HCT116 (cell line): ENCODE measurements at regions not wholly inside any gene's neighbourhood (a gene's known extent, or its start where the extent isn't known, plus 50 kb on each side); places are given as distances from the start of the nearest gene placed in this dataset.

Source experiments
- ATAC-seq: fragments of 200-7000 bp; cut with Tn5 transposase; 2 replicates; pipeline ENCODE4 v1.9.1; 2020; ENCODE audit warnings: mild to moderate bottlenecking, moderate library complexity
- BruUV-seq: library from RNA; stranded (reverse); fragments of 400-500 nt; replicated peaks from 2 replicates; lab custom pipeline; 2021; lab: Mats Ljungman, UMichigan
- CTCF ChIA-PET: fragments of 300-600 bp; sonication (Branson Sonifier 250); formaldehyde crosslinking; loops from one replicate; lab custom pipeline; 2021; ENCODE audit warnings: antibody characterized with exemption; lab: Charles Lee
- POLR2A ChIA-PET: fragments of 300-600, 350-600 bp; sonication (Branson Sonifier 250); formaldehyde crosslinking; loops from one replicate; lab custom pipeline; 2021; ENCODE audit warnings: antibody characterized with exemption; lab: Charles Lee
- RAD21 ChIA-PET, 2 experiments: fragments of 300-600 bp; sonication (Branson Sonifier 250); formaldehyde crosslinking; loops; one replicate each; lab custom pipeline; 2023; ENCODE audit warnings: low total read pairs in 2 of 2; ENCODE audit not compliant: uncharacterized antibody in 2 of 2, unreplicated experiment in 2 of 2, low non-redundant PET in 1 of 2; lab: Charles Lee
- DNase-seq: peaks from one replicate; pipeline ENCODE4 v3.0.0-alpha.2; 2010; ENCODE audit warnings: low read depth, low spot score
- H2AFZ ChIP-seq: fragments of 200-600 bp; shearing (Covaris generic), sonication (generic); 2 replicates; pipeline ENCODE4 v1.6.1; 2017; ENCODE audit warnings: low read depth, mixed run types, mixed read lengths, antibody characterized with exemption, low read length; ENCODE audit not compliant: poor library complexity, severe bottlenecking
- H3K27ac ChIP-seq: 2 replicates; pipeline ENCODE4 v1.5.1; 2012; ENCODE audit warnings: low read depth, low read length
- H3K27me3 ChIP-seq: fragments of 200-600 bp; sonication (generic); 2 replicates; pipeline ENCODE4 v1.6.1; 2016; ENCODE audit warnings: mixed run types, low read length, mixed read lengths; ENCODE audit not compliant: insufficient read depth
- H3K36me3 ChIP-seq, 2 experiments: fragments of 200-500 bp in 1 of 2; fragments of 200-600 bp in 1 of 2; sonication (Bioruptor generic) in 1 of 2; sonication (generic) in 1 of 2; 2 replicates each; pipeline versions ENCODE4 v1.5.1 to v1.6.1; 2014 to 2016; ENCODE audit warnings: low read length in 2 of 2, inconsistent platforms in 1 of 2, mixed read lengths in 1 of 2, mixed run types in 1 of 2; ENCODE audit not compliant: insufficient read depth in 2 of 2, control insufficient read depth in 1 of 2
- H3K4me1 ChIP-seq, 2 experiments: fragments of 200-600 bp in 1 of 2; sonication (generic) in 1 of 2; 2 replicates each; pipeline versions ENCODE4 v1.5.1 to v1.6.1; 2012 to 2017; ENCODE audit warnings: low read length in 2 of 2, inconsistent platforms in 1 of 2, mild to moderate bottlenecking in 1 of 2, mixed read lengths in 1 of 2, mixed run types in 1 of 2, moderate library complexity in 1 of 2; ENCODE audit not compliant: insufficient read depth in 2 of 2, control insufficient read depth in 1 of 2
- H3K4me2 ChIP-seq: fragments of 200-600 bp; sonication (generic); 2 replicates; pipeline ENCODE4 v1.6.1; 2017; ENCODE audit warnings: mixed run types, low read length, mixed read lengths
- H3K4me3 ChIP-seq, 2 experiments: fragments of 200-600 bp in 1 of 2; sonication (generic) in 1 of 2; replicated peaks in 1 of 2; 2 replicates each; pipeline ENCODE4 v1.5.1; 2011 to 2016; ENCODE audit warnings: low read length in 2 of 2, control low read depth in 1 of 2, low read depth in 1 of 2, mild to moderate bottlenecking in 1 of 2, mixed read lengths in 1 of 2, mixed run types in 1 of 2
- H3K79me2 ChIP-seq: fragments of 200-600 bp; sonication (generic); 2 replicates; pipeline ENCODE4 v1.6.1; 2017; ENCODE audit warnings: mild to moderate bottlenecking, mixed run types, low read length, moderate library complexity, mixed read lengths; ENCODE audit not compliant: insufficient read depth
- H3K9ac ChIP-seq: fragments of 200-600 bp; sonication (generic); 2 replicates; pipeline ENCODE4 v1.6.1; 2016; ENCODE audit warnings: low read length, mixed read lengths
- H3K9me2 ChIP-seq: fragments of 200-600 bp; sonication (generic), shearing (Covaris generic); 2 replicates; pipeline ENCODE4 v1.6.1; 2017; ENCODE audit warnings: mixed run types, mild to moderate bottlenecking, moderate library complexity; ENCODE audit not compliant: insufficient read depth
- H3K9me3 ChIP-seq, 2 experiments: fragments of 200-500 bp in 1 of 2; fragments of 200-600 bp in 1 of 2; sonication (Bioruptor generic) in 1 of 2; sonication (generic) in 1 of 2; 2 replicates each; pipeline ENCODE4 v1.6.1; 2014 to 2017; ENCODE audit warnings: low read length in 2 of 2, mixed read lengths in 2 of 2, inconsistent platforms in 1 of 2, low read depth in 1 of 2, mild to moderate bottlenecking in 1 of 2, mixed run types in 1 of 2, moderate library complexity in 1 of 2; ENCODE audit not compliant: control insufficient read depth in 1 of 2, insufficient read depth in 1 of 2
- H4K20me1 ChIP-seq: fragments of 200-600 bp; sonication (generic), shearing (Covaris generic); 2 replicates; pipeline ENCODE4 v1.6.1; 2017; ENCODE audit warnings: mixed run types, mild to moderate bottlenecking, moderate library complexity; ENCODE audit not compliant: insufficient read depth
- CBX3 ChIP-seq: IDR thresholded peaks from 2 replicates; pipeline ENCODE4 v1.6.1; 2012; ENCODE audit warnings: low read depth
- CEBPB ChIP-seq: IDR thresholded peaks from 2 replicates; pipeline ENCODE4 v1.6.1; 2012; ENCODE audit warnings: low read depth
- CTCF ChIP-seq, 3 experiments: fragments of 200-600 bp in 1 of 3; sonication (generic) in 1 of 3; IDR thresholded peaks in 2 of 3; conservative IDR thresholded peaks in 1 of 3; 2 replicates each; pipeline ENCODE4 v1.5.1; 2012 to 2017; ENCODE audit warnings: low read depth in 2 of 3, low read length in 2 of 3, antibody characterized with exemption in 1 of 3, borderline replicate concordance in 1 of 3, control low read depth in 1 of 3, mild to moderate bottlenecking in 1 of 3, mixed read lengths in 1 of 3, mixed run types in 1 of 3, moderate library complexity in 1 of 3; ENCODE audit not compliant: insufficient read depth in 1 of 3
- EGR1 ChIP-seq: IDR thresholded peaks from 2 replicates; pipeline ENCODE4 v1.6.1; 2012; ENCODE audit warnings: low read depth
- EZH2 ChIP-seq: fragments of 200-600 bp; sonication (generic); IDR thresholded peaks from 2 replicates; pipeline ENCODE4 v1.6.1; 2017; ENCODE audit warnings: antibody characterized with exemption, mixed run types
- FOSL1 ChIP-seq: IDR thresholded peaks from 2 replicates; pipeline ENCODE4 v1.6.1; 2012; ENCODE audit warnings: low read depth
- JUND ChIP-seq: IDR thresholded peaks from 2 replicates; pipeline ENCODE4 v1.6.1; 2012
- MAX ChIP-seq: IDR thresholded peaks from 2 replicates; pipeline ENCODE4 v1.6.1; 2012
- RAD21 ChIP-seq: IDR thresholded peaks from 2 replicates; pipeline ENCODE4 v1.6.1; 2012; ENCODE audit warnings: low read depth, mild to moderate bottlenecking
- REST ChIP-seq: IDR thresholded peaks from 2 replicates; pipeline ENCODE4 v1.6.1; 2012; ENCODE audit warnings: low read depth
- SP1 ChIP-seq: IDR thresholded peaks from 2 replicates; pipeline ENCODE4 v1.6.1; 2012; ENCODE audit warnings: low read depth
- TCF7L2 ChIP-seq: IDR thresholded peaks from 2 replicates; pipeline ENCODE4 v1.7.0; 2011; ENCODE audit warnings: borderline replicate concordance, inconsistent platforms; ENCODE audit not compliant: insufficient read depth, insufficient read length; ENCODE audit errors: extremely low read depth
- ZNF274 ChIP-seq: fragments of 200-500 bp; sonication (Bioruptor generic); IDR thresholded peaks from 2 replicates; pipeline ENCODE4 v1.6.1; 2014; ENCODE audit warnings: mild to moderate bottlenecking, low read depth, low read length, inconsistent platforms
- intact Hi-C: fragments of 100-400 bp; cut with micrococcal nuclease; formaldehyde crosslinking; loops from 2 replicates; pipeline ENCODE4 v1.10.0; 2022

- TF ChIP-seq REST (no peak), ZNF274 (no peak), JUND (no peak), CBX3 (no peak), SP1 (no peak), MAX (no peak)
- TF ChIP-seq, all 23 proteins: peak for 0
Measured at GRCh38 chr7:136247211-136247610, 270.1 kb upstream of the MTPN start (continued).

GRCh38 chr7:136245327-136246004 lies 268.3 kb upstream of the MTPN start:
- Histone ChIP-seq H3K9me2 (no peaks in the 10 kb centered on the region), H3K4me1 (no peaks in the 10 kb centered on the region), H3K36me3 (no peaks in the 10 kb centered on the region), H3K9ac (no peak overlapping the region), H4K20me1 (no peaks in the 10 kb centered on the region), H3K4me3 (no peak overlapping the region), H3K9me3 (no peaks in the 10 kb centered on the region), H3K27me3 (no peaks in the 10 kb centered on the region), H3K4me2 (no peak overlapping the region), H2AFZ (no peak overlapping the region), H3K27ac (no peak overlapping the region), H3K79me2 (no peaks in the 10 kb centered on the region)
- RAD21 ChIA-PET: no interaction called here
- ATAC-seq (no peak), DNase-seq (no peak)
- intact Hi-C loops: no loop called here
- BruUV-seq: no TSS peak
- CTCF ChIA-PET: no interaction called here
- POLR2A ChIA-PET: no interaction called here
- no peak for TF ChIP-seq JUND
- TF ChIP-seq ZNF274: no peak
- no peak for TF ChIP-seq FOSL1
- no peak for TF ChIP-seq RAD21
- TF ChIP-seq CTCF (IDR thresholded peaks at IDR 0.05 in 2 of 3, conservative IDR thresholded peaks at IDR 0.05 in 1 of 3; ENCODE audit: borderline replicate concordance in 1 of 3, insufficient read depth in 1 of 3, low read depth in 2 of 3, low read length in 2 of 3): no peak
- no peak for TF ChIP-seq TCF7L2
- TF ChIP-seq EGR1: no peak
- no peak for TF ChIP-seq EZH2
- no peak for TF ChIP-seq REST
- no peak for TF ChIP-seq CBX3
- TF ChIP-seq CEBPB: no peak
